NCI-H524 (cell line): ENCODE measurements at regions not wholly inside any gene's neighbourhood (a gene's known extent, or its start where the extent isn't known, plus 50 kb on each side); places are given as distances from the start of the nearest gene placed in this dataset.
A peak's percentile ranks its signal among the peaks of the same experiment; 100 is the strongest.
"Not testable (repeated sequence)": the region's sequence is repeated elsewhere in the genome, so short reads cannot be mapped to it uniquely, and the experiment has no call there.

Source experiments
- DNase-seq, 2 experiments: peaks; one replicate each; lab custom pipeline; 2025; lab: John Stamatoyannopoulos, UW

- DNase-seq, result no peak
Measured at GRCh38 chr4:18645351-18645750, 623.8 kb upstream of the LCORL start.

- no peak for DNase-seq
Measured at GRCh38 chr4:18641334-18641733, 619.8 kb upstream of the LCORL start.

GRCh38 chr4:18638031-18638430 lies 616.5 kb upstream of the LCORL start:
- no peak for DNase-seq

GRCh38 chr4:18636001-18636585 lies 614.5 kb upstream of the LCORL start:
- DNase-seq, result no peak

- no peak for DNase-seq
Measured at GRCh38 chr4:18635531-18635930, 614.0 kb upstream of the LCORL start.

- no peak for DNase-seq
Measured at GRCh38 chr4:18631586-18631985, 610.0 kb upstream of the LCORL start.

- DNase-seq, result no peak
Measured at GRCh38 chr4:18630218-18631110, 608.9 kb upstream of the LCORL start.

GRCh38 chr4:18627447-18628005 lies 606.0 kb upstream of the LCORL start:
- no peak for DNase-seq

GRCh38 chr4:18626996-18627395 lies 605.4 kb upstream of the LCORL start:
- no peak for DNase-seq

- no peak for DNase-seq
Measured at GRCh38 chr4:18626366-18626765, 604.8 kb upstream of the LCORL start.

GRCh38 chr4:18621186-18621585 lies 599.6 kb upstream of the LCORL start:
- no peak for DNase-seq

GRCh38 chr4:18616720-18617119 lies 595.2 kb upstream of the LCORL start:
- DNase-seq, result no peak

- DNase-seq, result no peak
Measured at GRCh38 chr4:18611026-18611425, 589.5 kb upstream of the LCORL start.

- no peak for DNase-seq
Measured at GRCh38 chr4:18608908-18609533, 587.5 kb upstream of the LCORL start.

GRCh38 chr4:18602610-18603009 lies 581.1 kb upstream of the LCORL start:
- not testable (repeated sequence) for DNase-seq

- DNase-seq, result peak; percentile 57 to 83
Measured at GRCh38 chr4:18593297-18594002, 571.9 kb upstream of the LCORL start.

- DNase-seq, result no peak
Measured at GRCh38 chr4:18582841-18583240, 561.3 kb upstream of the LCORL start.

GRCh38 chr4:18578307-18578706 lies 556.8 kb upstream of the LCORL start:
- no peak for DNase-seq

GRCh38 chr4:18572481-18572880 lies 550.9 kb upstream of the LCORL start:
- DNase-seq, result no peak

GRCh38 chr4:18571301-18571761 lies 549.8 kb upstream of the LCORL start:
- DNase-seq, result no peak

GRCh38 chr4:18570370-18570769 lies 548.8 kb upstream of the LCORL start:
- DNase-seq, result no peak

- peak in 1 of 2 experiments; percentile 64 for DNase-seq
Measured at GRCh38 chr4:18568600-18568999, 547.0 kb upstream of the LCORL start.
